Coronary artery (tissue), 2 donors: ENCODE measurements at regions not wholly inside any gene's neighbourhood (a gene's known extent, or its start where the extent isn't known, plus 50 kb on each side); places are given as distances from the start of the nearest gene placed in this dataset.

Experiments
- DNase-seq: peaks from one replicate; pipeline ENCODE4 v3.0.0-alpha.2; 2017; ENCODE audit warnings: low spot score
- H3K27ac ChIP-seq, 2 donors: fragments of 200-600 bp; sonication (generic); one replicate each; pipeline ENCODE4 v1.5.1; 2016 to 2019
- H3K4me3 ChIP-seq: fragments of 200-600 bp; sonication (generic); 2 replicates; pipeline ENCODE4 v1.5.1; 2016; ENCODE audit warnings: mild to moderate bottlenecking, moderate library complexity
- CTCF ChIP-seq: fragments of 200-600 bp; sonication (generic); IDR thresholded peaks from one replicate; pipeline ENCODE4 v1.5.1; 2019; ENCODE audit warnings: antibody characterized with exemption

- TF ChIP-seq CTCF = no peak
- Histone ChIP-seq H3K27ac (no peak overlapping the region), H3K4me3 (no peak overlapping the region)
- no peak for DNase-seq
These were observed 749.5 kb upstream of the PCDH7 start for GRCh38 chr4:29970626-29971025.

- no peak for TF ChIP-seq CTCF
- Histone ChIP-seq H3K4me3 (no peak overlapping the region), H3K27ac (no peak overlapping the region)
- DNase-seq = no peak
These were observed 748.0 kb upstream of the PCDH7 start for GRCh38 chr4:29972121-29972520.

GRCh38 chr4:29983890-29984289 lies 736.3 kb upstream of the PCDH7 start:
- no peak for TF ChIP-seq CTCF

GRCh38 chr4:30001628-30002027 lies 718.5 kb upstream of the PCDH7 start:
- H3K27ac ChIP-seq = no peak overlapping the region
- H3K4me3 ChIP-seq = no peak overlapping the region
- DNase-seq = no peak
- TF ChIP-seq CTCF = no peak

More at GRCh38 chr4:29983890-29984289, 736.3 kb upstream of the PCDH7 start:
- no peak overlapping the region for H3K4me3 ChIP-seq
- H3K27ac ChIP-seq = no peak overlapping the region
- DNase-seq = no peak

- DNase-seq = no peak
- no peak overlapping the region for H3K27ac ChIP-seq
- TF ChIP-seq CTCF = no peak
These were observed 717.8 kb upstream of the PCDH7 start for GRCh38 chr4:30002341-30002740.

GRCh38 chr4:30005995-30006394 lies 714.2 kb upstream of the PCDH7 start:
- H3K27ac ChIP-seq = no peak overlapping the region
- DNase-seq = no peak
- no peak overlapping the region for H3K4me3 ChIP-seq
- no peak for TF ChIP-seq CTCF

More at GRCh38 chr4:30002341-30002740, 717.8 kb upstream of the PCDH7 start:
- H3K4me3 ChIP-seq = no peak overlapping the region

GRCh38 chr4:30024526-30024925 lies 695.6 kb upstream of the PCDH7 start:
- TF ChIP-seq CTCF = no peak
- no peak overlapping the region for H3K4me3 ChIP-seq
- no peak overlapping the region for H3K27ac ChIP-seq
- no peak for DNase-seq
